PFSK-1 (cell line): ENCODE measurements at regions not wholly inside any gene's neighbourhood (a gene's known extent, or its start where the extent isn't known, plus 50 kb on each side); places are given as distances from the start of the nearest gene placed in this dataset.

ENCODE experiments used
- FOXP2 ChIP-seq: optimal IDR thresholded peaks from 2 replicates; pipeline ENCODE3; 2011; ENCODE audit warnings: borderline replicate concordance, control low read depth, inconsistent platforms; ENCODE audit not compliant: insufficient read depth; ENCODE audit errors: extremely low read length, extremely low read depth
- POLR2AphosphoS5 ChIP-seq: IDR thresholded peaks from 2 replicates; pipeline ENCODE4 v1.6.1; 2012; ENCODE audit warnings: low read depth, mild to moderate bottlenecking, control low read depth, low read length, moderate library complexity
- SIN3A ChIP-seq: IDR thresholded peaks from 2 replicates; pipeline ENCODE4 v1.6.1; 2012; ENCODE audit warnings: mild to moderate bottlenecking, low read length, moderate library complexity, borderline replicate concordance; ENCODE audit not compliant: insufficient read depth
- TAF1 ChIP-seq: IDR thresholded peaks from 2 replicates; pipeline ENCODE4 v1.6.1; 2012; ENCODE audit warnings: low read length, control low read depth, borderline replicate concordance; ENCODE audit not compliant: insufficient read depth
- TF ChIP-seq, protein P1 (sequence below), 2 experiments: IDR thresholded peaks; 2 replicates each; pipeline versions ENCODE4 v1.6.1 to v1.8.0; 2011 to 2012; ENCODE audit warnings: low read depth in 2 of 2, low read length in 2 of 2, control low read depth in 1 of 2, inconsistent platforms in 1 of 2, mild to moderate bottlenecking in 1 of 2, moderate library complexity in 1 of 2; ENCODE audit not compliant: insufficient read depth in 1 of 2

DNA sequence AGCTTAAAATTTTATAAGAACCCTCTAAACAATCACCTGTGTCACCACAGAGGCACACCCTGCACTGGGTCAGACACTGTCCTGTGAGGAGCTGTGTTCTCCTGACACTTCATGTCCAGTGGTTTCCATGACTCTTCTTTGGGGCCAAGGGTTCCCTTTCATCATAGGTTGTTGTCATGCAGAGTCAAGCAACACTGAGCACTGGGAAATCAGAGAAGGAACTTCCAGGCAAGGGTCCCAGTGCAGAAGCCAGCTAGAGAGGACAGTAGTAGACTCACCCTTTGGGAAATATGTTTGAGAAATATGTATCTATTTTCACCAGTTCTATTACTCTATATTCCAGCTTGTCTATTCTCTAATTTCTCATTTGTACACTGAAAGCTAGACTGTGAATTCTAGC, 56.4 kb upstream of the PRSS58 start:
- TF ChIP-seq, protein P1, sequence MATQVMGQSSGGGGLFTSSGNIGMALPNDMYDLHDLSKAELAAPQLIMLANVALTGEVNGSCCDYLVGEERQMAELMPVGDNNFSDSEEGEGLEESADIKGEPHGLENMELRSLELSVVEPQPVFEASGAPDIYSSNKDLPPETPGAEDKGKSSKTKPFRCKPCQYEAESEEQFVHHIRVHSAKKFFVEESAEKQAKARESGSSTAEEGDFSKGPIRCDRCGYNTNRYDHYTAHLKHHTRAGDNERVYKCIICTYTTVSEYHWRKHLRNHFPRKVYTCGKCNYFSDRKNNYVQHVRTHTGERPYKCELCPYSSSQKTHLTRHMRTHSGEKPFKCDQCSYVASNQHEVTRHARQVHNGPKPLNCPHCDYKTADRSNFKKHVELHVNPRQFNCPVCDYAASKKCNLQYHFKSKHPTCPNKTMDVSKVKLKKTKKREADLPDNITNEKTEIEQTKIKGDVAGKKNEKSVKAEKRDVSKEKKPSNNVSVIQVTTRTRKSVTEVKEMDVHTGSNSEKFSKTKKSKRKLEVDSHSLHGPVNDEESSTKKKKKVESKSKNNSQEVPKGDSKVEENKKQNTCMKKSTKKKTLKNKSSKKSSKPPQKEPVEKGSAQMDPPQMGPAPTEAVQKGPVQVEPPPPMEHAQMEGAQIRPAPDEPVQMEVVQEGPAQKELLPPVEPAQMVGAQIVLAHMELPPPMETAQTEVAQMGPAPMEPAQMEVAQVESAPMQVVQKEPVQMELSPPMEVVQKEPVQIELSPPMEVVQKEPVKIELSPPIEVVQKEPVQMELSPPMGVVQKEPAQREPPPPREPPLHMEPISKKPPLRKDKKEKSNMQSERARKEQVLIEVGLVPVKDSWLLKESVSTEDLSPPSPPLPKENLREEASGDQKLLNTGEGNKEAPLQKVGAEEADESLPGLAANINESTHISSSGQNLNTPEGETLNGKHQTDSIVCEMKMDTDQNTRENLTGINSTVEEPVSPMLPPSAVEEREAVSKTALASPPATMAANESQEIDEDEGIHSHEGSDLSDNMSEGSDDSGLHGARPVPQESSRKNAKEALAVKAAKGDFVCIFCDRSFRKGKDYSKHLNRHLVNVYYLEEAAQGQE (IDR thresholded peaks at IDR 0.05; ENCODE audit: insufficient read depth in 1 of 2, low read depth in 2 of 2, low read length in 2 of 2) = no peak

DNA sequence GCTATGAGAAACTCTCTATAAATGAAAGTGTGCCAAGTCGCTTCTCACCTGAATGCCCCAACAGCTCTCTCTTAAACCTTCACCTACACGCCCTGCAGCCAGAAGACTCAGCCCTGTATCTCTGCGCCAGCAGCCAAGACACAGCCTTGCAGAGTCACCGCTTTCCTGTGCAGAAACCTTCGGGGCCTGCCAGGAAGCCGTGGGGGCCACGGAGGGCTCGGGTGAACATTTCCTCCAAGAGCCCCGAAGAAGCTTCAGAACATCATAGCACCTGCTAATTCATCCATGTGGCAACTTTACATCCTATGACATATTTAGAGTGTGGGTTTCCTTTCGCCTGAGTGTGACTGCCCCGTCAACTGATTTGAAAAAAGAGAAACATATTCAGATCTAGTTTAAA, 55.7 kb upstream of the PRSS58 start:
- TF ChIP-seq TAF1 (no peak), FOXP2 (no peak), POLR2AphosphoS5 (no peak), SIN3A (no peak)
- TF ChIP-seq, protein P1 (IDR thresholded peaks at IDR 0.05; ENCODE audit: insufficient read depth in 1 of 2, low read depth in 2 of 2, low read length in 2 of 2) = no peak

DNA sequence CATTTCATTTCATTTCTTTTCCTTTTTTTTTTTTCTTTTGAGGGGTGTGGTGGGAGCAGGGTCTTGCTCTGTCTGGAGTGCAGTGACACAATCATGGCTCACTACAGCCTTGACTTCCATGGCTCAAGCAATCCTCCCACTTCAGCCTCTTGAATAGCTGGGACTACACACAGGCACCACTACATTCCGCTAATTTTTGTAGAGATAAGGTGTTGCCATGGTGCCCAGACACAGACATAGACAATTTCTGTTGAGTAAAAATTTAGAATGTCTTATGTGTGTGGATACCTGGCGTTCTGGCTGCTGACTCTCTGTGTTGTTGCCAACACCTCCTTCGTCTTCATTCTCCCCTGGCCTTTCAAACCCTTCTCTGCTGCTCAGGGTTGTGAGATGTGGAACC, 54.0 kb upstream of the PRSS58 start:
- TF ChIP-seq FOXP2 (no peak), POLR2AphosphoS5 (no peak), SIN3A (no peak), TAF1 (no peak)
- TF ChIP-seq, protein P1 (IDR thresholded peaks at IDR 0.05; ENCODE audit: insufficient read depth in 1 of 2, low read depth in 2 of 2, low read length in 2 of 2) = no peak

DNA sequence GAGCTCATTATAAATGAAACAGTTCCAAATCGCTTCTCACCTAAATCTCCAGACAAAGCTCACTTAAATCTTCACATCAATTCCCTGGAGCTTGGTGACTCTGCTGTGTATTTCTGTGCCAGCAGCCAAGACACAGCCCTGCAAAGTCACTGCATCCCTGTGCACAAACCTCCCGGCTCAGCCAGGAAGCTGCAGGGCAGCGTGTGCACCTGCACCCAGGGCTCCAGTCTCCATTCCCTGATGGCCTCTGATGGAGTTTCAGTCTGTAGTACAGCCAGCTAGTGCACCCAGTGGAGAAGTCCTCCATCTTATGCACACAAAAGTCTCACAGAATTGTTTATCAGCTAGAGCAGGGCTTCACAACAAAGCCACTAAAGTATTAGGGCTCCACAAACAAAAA, 51.1 kb upstream of the PRSS58 start:
- TF ChIP-seq TAF1 (no peak), SIN3A (no peak), POLR2AphosphoS5 (no peak), FOXP2 (no peak)
- TF ChIP-seq, protein P1 (IDR thresholded peaks at IDR 0.05; ENCODE audit: insufficient read depth in 1 of 2, low read depth in 2 of 2, low read length in 2 of 2) = no peak

DNA sequence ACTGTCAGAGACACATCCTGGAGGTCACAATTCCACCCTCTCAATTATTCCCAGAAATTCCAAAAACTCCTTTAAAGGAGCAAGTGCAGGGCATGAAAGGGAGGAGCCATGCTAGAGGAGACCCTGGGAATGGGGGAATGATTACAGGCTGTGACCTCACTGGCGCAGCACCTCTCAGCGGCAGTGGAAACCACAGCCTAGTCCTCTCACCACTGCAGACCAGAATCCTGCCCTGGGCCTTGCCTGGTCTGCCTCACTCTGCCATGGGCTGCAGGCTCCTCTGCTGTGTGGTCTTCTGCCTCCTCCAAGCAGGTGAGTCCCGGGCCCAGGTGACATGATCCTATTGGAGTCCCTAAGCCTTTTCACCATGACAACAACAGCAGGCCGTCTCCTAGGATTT, 50.5 kb upstream of the PRSS58 start:
- no peak for TF ChIP-seq TAF1
- TF ChIP-seq, protein P1 (IDR thresholded peaks at IDR 0.05; ENCODE audit: insufficient read depth in 1 of 2, low read depth in 2 of 2, low read length in 2 of 2) = no peak
- TF ChIP-seq SIN3A = no peak
- TF ChIP-seq POLR2AphosphoS5 = no peak
- no peak for TF ChIP-seq FOXP2
